Activated naive CD8-positive, alpha-beta T cell treated with anti-CD3 and anti-CD28 coated beads, Interleukin-2, amount 10 ng/mL, durations not matched to agents 7 days and 5 days (primary cell): ENCODE measurements at regions not wholly inside any gene's neighbourhood (a gene's known extent, or its start where the extent isn't known, plus 50 kb on each side); places are given as distances from the start of the nearest gene placed in this dataset.
A peak's percentile ranks its signal among the peaks of the same experiment; 100 is the strongest.
"Not testable (repeated sequence)": the region's sequence is repeated elsewhere in the genome, so short reads cannot be mapped to it uniquely, and the experiment has no call there.

Experiments
- ATAC-seq: fragments of 150-1000 bp; cut with Tn5 transposase; one replicate; pipeline ENCODE4 v1.10.0; 2021; ENCODE audit warnings: low read depth, moderate library complexity
- POLR2A ChIA-PET: fragments of 350-600 bp; sonication (Branson Sonifier 250); formaldehyde crosslinking; loops from one replicate; lab custom pipeline; 2021; ENCODE audit warnings: antibody characterized with exemption; lab: Charles Lee
- DNase-seq: peaks from one replicate; pipeline ENCODE4 v3.0.0; 2021
- H3K27ac Mint-ChIP-seq: one replicate; pipeline ENCODE4 v1.8.0; 2022; ENCODE audit warnings: mild to moderate bottlenecking, mixed read lengths
- H3K27me3 Mint-ChIP-seq: one replicate; pipeline ENCODE4 v1.8.0; 2022; ENCODE audit warnings: mild to moderate bottlenecking, moderate library complexity, mixed read lengths
- H3K36me3 Mint-ChIP-seq: one replicate; pipeline ENCODE4 v1.8.0; 2021; ENCODE audit warnings: mild to moderate bottlenecking, mixed read lengths
- H3K4me1 Mint-ChIP-seq: one replicate; pipeline ENCODE4 v1.8.0; 2021; ENCODE audit warnings: mixed read lengths
- H3K4me3 Mint-ChIP-seq: one replicate; pipeline ENCODE4 v1.8.0; 2022; ENCODE audit warnings: mild to moderate bottlenecking, moderate library complexity, mixed read lengths
- H3K9me3 Mint-ChIP-seq: one replicate; pipeline ENCODE4 v1.8.0; 2021; ENCODE audit warnings: mixed read lengths

DNA sequence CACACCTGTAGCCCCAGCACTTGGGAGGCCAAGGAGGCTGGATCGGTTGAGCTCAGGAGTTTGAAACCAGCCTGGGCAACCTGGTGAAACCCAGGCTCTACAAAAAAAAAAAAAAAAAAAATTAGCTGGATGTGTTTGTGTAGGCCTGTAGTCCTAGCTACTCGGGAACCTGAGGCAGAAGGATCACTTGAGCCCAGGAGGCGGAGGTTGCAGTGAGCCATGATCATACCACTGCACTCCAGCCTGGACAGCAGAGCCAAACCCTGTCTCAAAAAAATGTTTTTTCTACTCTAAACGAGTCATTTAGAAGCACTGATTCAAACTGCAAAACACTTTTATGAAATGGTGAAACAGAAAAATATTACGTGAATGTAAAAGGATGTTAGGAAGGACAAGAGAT is 69.1 kb upstream of the SLC39A10 start:
- H3K27ac Mint-ChIP-seq = no peak overlapping the region
- POLR2A ChIA-PET = interaction anchor here (0.7 to 1.1 kb wide), 2 partner anchors 9 to 11 kb away, joined by 4 read pairs; no protein-coding TSS in a partner anchor
- peaks cover 4% of the 10 kb centered on the region for H3K4me1 Mint-ChIP-seq
- DNase-seq = no peak
- ATAC-seq = no peak
- no peaks in the 10 kb centered on the region for H3K27me3 Mint-ChIP-seq
- no peaks in the 10 kb centered on the region for H3K9me3 Mint-ChIP-seq
- no peaks in the 10 kb centered on the region for H3K36me3 Mint-ChIP-seq
- no peak overlapping the region for H3K4me3 Mint-ChIP-seq

DNA sequence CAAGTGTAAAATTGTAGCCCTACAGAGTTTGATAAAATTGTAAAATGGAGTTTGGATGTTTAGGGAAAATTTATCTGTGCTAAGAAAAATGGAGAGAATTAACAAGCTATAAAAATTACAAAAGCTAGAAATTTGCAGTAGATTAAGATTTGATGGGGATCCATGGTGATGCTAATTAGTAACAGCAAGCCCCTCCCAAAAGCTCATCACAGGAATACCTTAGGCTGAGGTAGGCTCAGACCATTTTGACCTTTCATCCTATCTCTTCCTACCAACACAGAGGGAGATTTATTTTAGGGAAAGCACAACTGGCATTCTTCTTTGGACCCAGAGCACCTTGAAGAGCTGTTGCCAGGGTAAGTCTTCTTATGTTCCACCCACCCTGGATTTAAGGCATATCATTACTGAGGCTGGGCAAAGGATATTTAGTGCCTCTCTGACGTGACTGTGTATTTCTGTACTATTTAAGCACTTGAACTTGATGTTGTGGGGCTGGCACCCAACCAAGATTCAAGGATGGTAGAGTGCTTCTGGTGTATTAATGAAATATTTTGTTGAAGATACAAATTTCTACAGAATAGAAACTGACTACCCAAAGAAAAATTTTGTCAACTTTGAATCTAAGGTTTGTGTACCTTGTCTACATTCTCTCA is 70.8 kb upstream of the SLC39A10 start:
- DNase-seq (no peak), ATAC-seq (no peak)
- Mint-ChIP-seq H3K27me3 (no peaks in the 10 kb centered on the region), H3K4me3 (no peak overlapping the region), H3K9me3 (no peaks in the 10 kb centered on the region), H3K4me1 (peaks cover 2% of the 10 kb centered on the region), H3K36me3 (no peaks in the 10 kb centered on the region), H3K27ac (no peak overlapping the region)
- POLR2A ChIA-PET = no interaction called here

DNA sequence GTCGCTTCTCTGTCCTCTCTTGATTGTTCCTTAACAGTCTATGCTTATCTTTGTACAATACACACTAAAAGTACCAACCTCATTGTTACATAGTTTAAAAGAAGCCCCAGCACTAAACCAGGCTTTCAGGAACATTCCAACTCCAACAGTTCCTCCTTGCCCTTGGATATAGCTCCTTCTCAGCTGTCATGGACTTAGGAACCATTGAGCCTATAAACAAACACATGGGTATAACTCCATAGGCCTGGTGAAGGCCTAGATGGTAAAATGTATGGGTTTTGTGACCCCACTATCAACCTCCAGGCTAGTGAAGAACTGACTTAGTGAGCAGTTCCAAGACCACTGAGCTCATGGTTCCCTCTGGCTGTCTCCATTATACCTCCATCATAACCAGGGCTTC is 74.8 kb upstream of the SLC39A10 start:
- Mint-ChIP-seq H3K36me3 (peaks cover 4% of the 10 kb centered on the region), H3K27me3 (no peaks in the 10 kb centered on the region), H3K9me3 (peaks cover 1% of the 10 kb centered on the region), H3K27ac (peak overlapping the region; percentile 32), H3K4me1 (peaks cover 22% of the 10 kb centered on the region), H3K4me3 (no peak overlapping the region)
- POLR2A ChIA-PET = interaction anchor here (1.3 kb wide), 1 partner anchor 48 kb away, joined by 3 read pairs; no protein-coding TSS in a partner anchor
- ATAC-seq (no peak), DNase-seq (no peak)

DNA sequence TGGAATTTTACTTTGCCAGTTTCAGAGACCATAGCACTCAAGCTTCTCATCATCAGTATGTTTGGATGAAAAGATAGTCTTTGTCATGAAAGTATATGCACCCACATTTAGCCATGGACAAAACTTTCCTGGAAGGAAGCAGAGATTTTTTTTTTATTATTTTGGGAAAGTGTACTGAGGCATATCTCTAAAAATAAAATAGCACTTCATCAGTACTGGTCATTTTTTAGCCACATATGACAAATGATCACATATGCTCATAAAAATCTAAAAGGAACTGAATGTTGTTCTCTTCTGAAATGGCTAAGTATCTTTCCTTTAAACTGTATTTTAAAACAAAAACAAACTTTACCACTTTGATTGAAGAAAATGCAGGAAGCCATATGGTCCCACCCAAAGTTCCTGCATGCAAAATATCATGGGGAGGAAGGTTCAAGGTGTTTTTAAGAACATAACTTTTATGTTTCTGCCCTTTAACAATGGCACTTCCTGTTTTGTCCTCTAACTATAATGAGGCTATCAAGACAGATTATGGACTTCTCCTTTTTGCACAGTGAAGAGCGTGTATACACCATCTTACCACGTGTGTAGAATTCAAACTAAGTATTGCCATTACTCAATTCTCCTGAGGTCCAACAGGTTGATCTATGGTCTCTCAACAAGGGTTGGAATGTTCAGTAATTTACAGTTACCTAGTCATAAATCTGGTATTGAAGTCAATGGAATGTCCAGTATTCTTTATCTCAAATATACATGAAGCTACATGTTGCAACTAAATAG is 77.1 kb upstream of the SLC39A10 start:
- Mint-ChIP-seq H3K27ac (no peak overlapping the region), H3K36me3 (peaks cover 4% of the 10 kb centered on the region), H3K27me3 (no peaks in the 10 kb centered on the region), H3K4me3 (no peak overlapping the region), H3K4me1 (peaks cover 38% of the 10 kb centered on the region), H3K9me3 (peaks cover 1% of the 10 kb centered on the region)
- DNase-seq = no peak
- POLR2A ChIA-PET = interaction anchor here (1.0 to 1.6 kb wide), 3 partner anchors 20 to 79 kb away, joined by 3 read pairs; no protein-coding TSS in a partner anchor
- ATAC-seq = peak; percentile 37

DNA sequence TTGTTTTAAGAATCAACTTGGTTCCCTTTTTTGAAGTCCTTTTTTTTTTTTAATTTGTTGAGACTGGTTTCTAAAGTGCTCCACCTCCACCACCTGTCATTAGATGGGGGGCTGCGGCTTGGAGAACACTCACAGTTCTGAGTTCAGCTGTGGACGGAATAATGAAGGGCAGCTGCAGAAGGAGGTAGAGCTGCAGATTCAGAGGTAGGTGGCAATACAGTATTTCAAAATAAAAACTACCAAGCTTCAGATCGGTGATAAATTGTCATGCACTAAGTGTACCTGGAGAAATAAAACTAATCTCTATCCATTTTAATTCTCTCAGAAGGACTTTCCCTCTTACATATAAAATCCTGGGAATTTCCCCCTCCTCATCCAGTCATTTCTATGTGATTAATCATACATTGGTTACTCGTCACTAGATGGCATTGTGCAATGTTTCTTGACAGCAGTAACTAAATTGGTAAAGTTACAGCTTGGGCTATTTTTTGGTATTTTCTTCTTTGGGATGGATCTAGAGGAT is 81.1 kb upstream of the SLC39A10 start:
- DNase-seq = no peak
- Mint-ChIP-seq H3K27ac (peak overlapping the region; percentile 84), H3K36me3 (peaks cover 19% of the 10 kb centered on the region), H3K27me3 (no peaks in the 10 kb centered on the region), H3K4me3 (peak overlapping the region; percentile 63), H3K9me3 (peaks cover 5% of the 10 kb centered on the region), H3K4me1 (peaks cover 50% of the 10 kb centered on the region)
- peak; percentile 73 for ATAC-seq
- POLR2A ChIA-PET = interaction anchor here (1.0 to 3.6 kb wide), 7 partner anchors 12 to 86 kb away, joined by 3 to 35 read pairs (median 6); partner anchors contain the start of gene SLC39A10

DNA sequence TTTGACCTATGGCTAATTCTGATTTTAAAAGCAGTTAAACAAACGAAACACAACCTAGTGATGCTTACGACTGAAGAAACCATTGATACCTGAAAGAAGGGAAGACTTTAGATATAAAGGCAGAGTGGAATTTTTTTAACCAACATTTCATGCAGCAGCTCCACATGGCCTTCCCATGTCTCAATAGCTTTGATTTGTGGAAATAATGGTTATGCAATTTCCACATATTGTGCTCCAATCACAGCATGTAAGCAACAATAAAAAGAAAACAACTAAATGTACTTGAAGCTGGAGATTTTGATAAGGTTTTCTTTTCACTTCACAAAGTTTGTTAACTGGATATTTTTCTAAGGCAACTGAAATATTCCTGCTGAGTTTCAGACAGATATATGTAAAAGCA is 82.0 kb upstream of the SLC39A10 start:
- H3K4me3 Mint-ChIP-seq = no peak overlapping the region
- H3K36me3 Mint-ChIP-seq = peaks cover 17% of the 10 kb centered on the region
- no peak for ATAC-seq
- no peak for DNase-seq
- no peak overlapping the region for H3K27ac Mint-ChIP-seq
- peaks cover 4% of the 10 kb centered on the region for H3K9me3 Mint-ChIP-seq
- POLR2A ChIA-PET = interaction anchor here (1.0 to 3.6 kb wide), 3 partner anchors 32 to 83 kb away, joined by 3 to 35 read pairs (median 19); partner anchors contain the start of gene SLC39A10
- H3K27me3 Mint-ChIP-seq = no peaks in the 10 kb centered on the region
- H3K4me1 Mint-ChIP-seq = peaks cover 50% of the 10 kb centered on the region

DNA sequence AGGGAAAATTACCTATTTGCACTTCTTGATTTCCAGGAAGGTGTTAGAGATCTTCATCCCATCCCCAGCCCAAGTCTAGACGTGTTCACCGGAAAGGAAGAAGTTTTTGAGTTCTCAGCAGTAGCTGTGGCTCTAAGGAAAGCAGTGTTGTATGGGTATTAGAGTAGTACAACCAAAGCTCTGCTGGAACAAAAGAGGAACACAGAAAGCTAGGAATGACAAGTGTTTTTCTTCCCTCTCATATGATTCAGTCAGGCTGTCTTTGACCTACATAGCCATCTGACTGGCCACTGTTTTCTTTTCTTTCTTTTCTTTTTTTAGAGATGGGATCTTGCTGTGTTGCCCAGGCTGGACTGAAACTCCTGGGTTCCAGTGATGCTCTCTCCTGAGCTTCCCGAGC is 82.7 kb upstream of the SLC39A10 start:
- peaks cover 4% of the 10 kb centered on the region for H3K9me3 Mint-ChIP-seq

DNA sequence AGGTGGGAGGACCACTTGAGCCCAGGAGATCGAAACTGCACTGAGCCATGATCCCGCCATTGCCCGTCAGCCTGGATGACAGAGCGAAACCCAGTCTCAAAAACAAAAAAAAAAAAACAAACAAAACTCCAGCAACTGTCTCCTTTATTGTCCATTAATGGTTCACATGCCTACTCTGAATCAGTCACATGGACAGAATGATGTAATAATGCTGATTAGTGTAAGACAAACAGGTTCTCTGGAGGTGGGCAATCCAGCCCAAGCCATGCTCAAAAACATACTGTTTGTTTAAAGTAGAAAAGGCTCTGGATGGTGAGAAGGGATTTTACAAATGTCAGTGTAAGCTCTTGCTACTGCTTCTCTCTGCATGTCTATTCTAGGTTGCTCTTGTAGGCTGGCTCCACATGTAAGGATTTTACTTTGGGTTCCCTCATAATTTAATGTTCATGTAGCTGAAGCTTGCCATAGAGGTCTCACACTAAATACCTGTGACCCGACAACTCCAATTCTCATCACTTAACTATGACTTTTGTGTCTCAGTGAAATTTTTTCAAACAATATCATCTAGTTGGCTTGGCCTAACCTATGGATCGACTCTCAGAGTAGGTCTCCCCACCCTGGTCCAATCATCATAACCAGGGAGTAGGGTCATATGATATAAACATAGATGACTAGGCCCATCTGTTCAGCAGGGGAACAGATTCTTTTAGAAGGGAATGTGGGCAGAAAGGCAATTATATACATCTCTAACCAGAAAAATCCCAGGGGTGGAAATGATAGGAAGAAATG is 83.9 kb upstream of the SLC39A10 start:
- Mint-ChIP-seq H3K4me1 (peaks cover 48% of the 10 kb centered on the region), H3K36me3 (peaks cover 16% of the 10 kb centered on the region), H3K27ac (no peak overlapping the region), H3K27me3 (no peaks in the 10 kb centered on the region), H3K9me3 (peaks cover 4% of the 10 kb centered on the region), H3K4me3 (no peak overlapping the region)
- POLR2A ChIA-PET = interaction anchor here (0.5 to 2.5 kb wide), 4 partner anchors 11 to 661 kb away, joined by 3 to 7 read pairs (median 4); partner anchors contain the start of gene SLC39A10
- DNase-seq (no peak), ATAC-seq (no peak)

More for the DNA sequence above, 82.7 kb upstream of the SLC39A10 start:
- Mint-ChIP-seq H3K27me3 (no peaks in the 10 kb centered on the region), H3K4me1 (peaks cover 50% of the 10 kb centered on the region), H3K27ac (no peak overlapping the region), H3K36me3 (peaks cover 16% of the 10 kb centered on the region), H3K4me3 (no peak overlapping the region)
- POLR2A ChIA-PET = interaction anchor here (1.0 to 3.6 kb wide), 4 partner anchors 13 to 83 kb away, joined by 3 to 35 read pairs (median 13); partner anchors contain the start of gene SLC39A10
- ATAC-seq = no peak
- no peak for DNase-seq

DNA sequence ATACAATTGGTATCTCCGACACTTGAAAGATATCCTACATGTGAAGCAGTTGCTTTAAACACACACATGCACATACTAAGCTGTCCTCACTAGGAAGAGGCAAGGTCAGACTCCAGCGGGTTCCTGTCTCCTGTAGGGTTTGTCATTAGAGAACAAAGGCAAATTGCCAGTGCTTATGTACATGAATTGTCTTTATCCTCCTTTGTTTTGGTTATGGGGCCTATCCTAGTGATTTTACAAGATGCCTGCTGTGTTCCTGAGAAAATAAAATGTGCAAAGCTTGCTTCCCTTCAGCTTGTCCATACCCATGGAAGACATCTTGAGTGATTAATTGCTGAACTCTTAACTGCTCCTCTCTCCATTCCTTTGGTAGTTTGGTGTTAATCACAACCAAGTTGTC is 86.7 kb upstream of the SLC39A10 start:
- peaks cover 4% of the 10 kb centered on the region for H3K9me3 Mint-ChIP-seq
- no peaks in the 10 kb centered on the region for H3K27me3 Mint-ChIP-seq
- POLR2A ChIA-PET = interaction anchor here (0.6 to 1.7 kb wide), 5 partner anchors 8 to 88 kb away, joined by 3 to 10 read pairs (median 4); partner anchors contain the start of gene SLC39A10
- H3K4me1 Mint-ChIP-seq = peaks cover 27% of the 10 kb centered on the region
- no peak overlapping the region for H3K27ac Mint-ChIP-seq
- DNase-seq (no peak), ATAC-seq (no peak)
- H3K4me3 Mint-ChIP-seq = no peak overlapping the region
- H3K36me3 Mint-ChIP-seq = peaks cover 19% of the 10 kb centered on the region

DNA sequence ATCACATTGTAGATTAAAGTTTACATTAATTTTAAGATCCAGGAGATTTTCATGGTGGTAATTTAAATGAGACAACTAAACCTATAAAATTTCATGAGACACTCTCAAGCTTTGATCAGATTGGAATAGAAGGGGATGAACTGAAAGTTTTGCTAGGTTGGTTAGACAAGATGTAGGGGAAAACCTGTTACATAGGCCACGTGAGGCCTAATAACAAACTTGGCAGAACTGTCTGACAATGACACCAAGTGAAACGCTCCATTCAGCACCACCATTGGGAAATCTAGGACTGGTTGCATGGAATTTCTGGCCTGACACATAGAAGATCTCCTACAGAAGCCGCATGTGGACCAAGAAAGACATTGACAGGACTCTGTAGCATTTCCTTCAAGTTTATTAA is 87.8 kb upstream of the SLC39A10 start:
- H3K9me3 Mint-ChIP-seq = peaks cover 4% of the 10 kb centered on the region
- H3K27ac Mint-ChIP-seq = no peak overlapping the region
- no peak for DNase-seq
- peaks cover 27% of the 10 kb centered on the region for H3K4me1 Mint-ChIP-seq
- no peak overlapping the region for H3K4me3 Mint-ChIP-seq
- H3K36me3 Mint-ChIP-seq = peaks cover 16% of the 10 kb centered on the region
- no peaks in the 10 kb centered on the region for H3K27me3 Mint-ChIP-seq
- no peak for ATAC-seq
- POLR2A ChIA-PET = interaction anchor here (0.7 to 1.7 kb wide), 2 partner anchors 10 to 82 kb away, joined by 6 to 10 read pairs; no protein-coding TSS in a partner anchor

DNA sequence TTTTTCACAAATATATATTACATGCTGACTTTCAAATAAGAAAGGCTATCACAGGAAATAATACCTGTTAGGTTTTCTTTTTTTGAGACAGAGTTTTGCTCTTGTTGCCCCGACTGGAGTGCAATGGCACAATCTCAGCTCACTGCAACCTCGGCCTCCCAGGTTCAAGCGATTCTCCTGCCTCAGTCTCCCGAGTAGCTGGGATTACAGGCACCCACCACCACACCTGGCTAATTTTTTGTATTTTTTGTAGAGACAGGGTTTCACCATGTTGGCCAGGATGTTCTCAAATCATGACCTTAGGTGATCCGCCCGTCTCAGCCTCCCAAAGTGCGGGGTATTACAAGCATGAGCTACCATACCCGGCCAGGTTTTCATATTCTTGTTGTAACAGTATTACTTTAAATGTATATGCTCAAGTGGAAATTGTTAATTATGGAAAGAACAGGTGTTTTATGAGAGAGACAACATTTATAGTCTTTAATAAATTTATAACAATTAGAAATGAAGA is 92.3 kb upstream of the SLC39A10 start:
- not testable (repeated sequence) for H3K27me3 Mint-ChIP-seq, H3K36me3 Mint-ChIP-seq, H3K9me3 Mint-ChIP-seq, H3K4me3 Mint-ChIP-seq, ATAC-seq, DNase-seq
- POLR2A ChIA-PET = interaction anchor here (1.0 to 3.5 kb wide), 2 partner anchors 23 to 93 kb away, joined by 3 to 13 read pairs; partner anchors contain the start of gene SLC39A10
- Mint-ChIP-seq H3K27ac (peak overlapping the region; percentile 71), H3K4me1 (peaks cover 44% of the 10 kb centered on the region)

DNA sequence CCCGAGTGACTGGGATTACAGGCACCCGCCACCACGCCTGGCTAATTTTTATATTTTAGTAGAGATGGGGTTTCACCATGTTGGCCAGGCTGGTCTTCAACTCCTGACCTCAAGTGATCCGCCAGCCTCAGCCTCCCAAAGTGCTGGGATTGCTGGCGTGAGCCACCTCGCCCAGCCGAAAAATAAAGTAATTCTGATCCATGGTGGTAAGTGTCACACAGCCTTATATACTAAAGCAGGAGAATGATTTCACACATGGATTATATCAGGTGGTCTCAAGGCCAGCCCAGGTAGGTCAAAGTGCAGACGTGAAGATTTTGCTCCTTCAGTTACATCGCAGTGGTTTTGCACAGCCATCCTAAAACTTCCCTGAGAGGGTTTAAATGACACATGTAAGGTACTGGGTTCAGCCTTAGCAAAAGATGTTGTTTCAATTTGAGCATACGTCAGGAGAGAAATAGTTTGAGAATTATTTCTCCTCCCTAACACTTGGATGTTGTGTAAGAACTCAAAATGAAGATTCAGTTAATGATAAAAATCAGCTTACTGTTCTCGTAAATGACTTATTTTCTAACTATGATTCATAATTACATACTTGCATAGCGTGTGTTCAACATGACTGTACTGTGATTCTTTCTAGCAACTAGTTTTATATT is 93.0 kb upstream of the SLC39A10 start:
- H3K36me3 Mint-ChIP-seq = peaks cover 7% of the 10 kb centered on the region
- DNase-seq (no peak), ATAC-seq (no peak)
- H3K9me3 Mint-ChIP-seq = no peaks in the 10 kb centered on the region
- peak overlapping the region; percentile 71 for H3K27ac Mint-ChIP-seq
- peak overlapping the region; percentile 28 for H3K4me3 Mint-ChIP-seq
- H3K27me3 Mint-ChIP-seq = no peaks in the 10 kb centered on the region
- POLR2A ChIA-PET = interaction anchor here (3.5 kb wide), 1 partner anchor 93 kb away, joined by 13 read pairs; the partner anchor contains the start of gene SLC39A10
- peaks cover 42% of the 10 kb centered on the region for H3K4me1 Mint-ChIP-seq
